ENCODE measurements at regions not wholly inside any gene's neighbourhood (a gene's known extent, or its start where the extent isn't known, plus 50 kb on each side); places are given as distances from the start of the nearest gene placed in this dataset.

- no peaks in the 10 kb centered on the region for H3K27me3 ChIP-seq (replicated peaks; ENCODE audit: insufficient read depth)
- no peak overlapping the region for H3K4me2 ChIP-seq (ENCODE audit: unreplicated experiment)
- no peak overlapping the region for H3K9ac ChIP-seq
- no peaks in the 10 kb centered on the region for H3K9me3 ChIP-seq (ENCODE audit: low read depth)
- no peaks in the 10 kb centered on the region for H4K20me1 ChIP-seq (ENCODE audit: insufficient read depth)
- no peaks in the 10 kb centered on the region for H3K9me2 ChIP-seq (ENCODE audit: insufficient read depth)
- H3K27ac ChIP-seq: no peak overlapping the region
- H3K36me3 ChIP-seq (ENCODE audit: low read depth): no peaks in the 10 kb centered on the region
- no peaks in the 10 kb centered on the region for H3F3A ChIP-seq (ENCODE audit: insufficient read depth)
- peaks cover 9% of the 10 kb centered on the region for H3K4me1 ChIP-seq (ENCODE audit: insufficient read depth)
- H2AFZ ChIP-seq: no peak overlapping the region
- H3K79me2 ChIP-seq (ENCODE audit: insufficient read depth): no peaks in the 10 kb centered on the region
- no peak overlapping the region for H3K4me3 ChIP-seq
- whole genome bisulfite sequencing, 2 experiments (ENCODE audit: low coverage in 1 of 2, low lambda C conversion rate in 2 of 2, missing lambda C conversion rate in 2 of 2): 87 to 93% methylated on average over 3 of the region's 3 CpGs
- no peak for DNase-seq
- TF ChIP-seq EZH2 (IDR thresholded peaks at IDR 0.05; ENCODE audit: insufficient read depth, poor library complexity, severe bottlenecking) (no peak), EZH2phosphoT487 (IDR thresholded peaks at IDR 0.05; ENCODE audit: insufficient read depth, low read depth) (no peak)
- in situ Hi-C loops (cut with MboI): no loop called here
These were observed 65.1 kb upstream of the ATP11B start for GRCh38 chr3:182728238-182728637.

GRCh38 chr3:182729903-182730674 lies 63.2 kb upstream of the ATP11B start:
- Histone ChIP-seq H3K79me2 (ENCODE audit: insufficient read depth) (no peaks in the 10 kb centered on the region), H3K27ac (no peak overlapping the region), H3K4me1 (ENCODE audit: insufficient read depth) (peaks cover 10% of the 10 kb centered on the region), H3F3A (ENCODE audit: insufficient read depth) (no peaks in the 10 kb centered on the region), H3K4me3 (no peak overlapping the region), H3K36me3 (ENCODE audit: low read depth) (no peaks in the 10 kb centered on the region), H3K4me2 (ENCODE audit: unreplicated experiment) (no peak overlapping the region), H3K9me2 (ENCODE audit: insufficient read depth) (no peaks in the 10 kb centered on the region), H2AFZ (no peak overlapping the region), H3K9me3 (ENCODE audit: low read depth) (no peaks in the 10 kb centered on the region), H4K20me1 (ENCODE audit: insufficient read depth) (no peaks in the 10 kb centered on the region), H3K27me3 (replicated peaks; ENCODE audit: insufficient read depth) (no peaks in the 10 kb centered on the region), H3K9ac (no peak overlapping the region)
- no peak for DNase-seq
- in situ Hi-C loops (cut with MboI): no loop called here
- TF ChIP-seq EZH2 (IDR thresholded peaks at IDR 0.05; ENCODE audit: insufficient read depth, poor library complexity, severe bottlenecking) (no peak), EZH2phosphoT487 (IDR thresholded peaks at IDR 0.05; ENCODE audit: insufficient read depth, low read depth) (no peak)
- 75 to 80% methylated on average over 19 of the region's 19 CpGs for WGBS, 2 experiments (ENCODE audit: low coverage in 1 of 2, low lambda C conversion rate in 2 of 2, missing lambda C conversion rate in 2 of 2)

GRCh38 chr3:182730675-182731042 lies 62.6 kb upstream of the ATP11B start:
- H3K9me3 ChIP-seq (ENCODE audit: low read depth): no peaks in the 10 kb centered on the region
- no peaks in the 10 kb centered on the region for H3K36me3 ChIP-seq (ENCODE audit: low read depth)
- H2AFZ ChIP-seq: no peak overlapping the region
- no peaks in the 10 kb centered on the region for H3F3A ChIP-seq (ENCODE audit: insufficient read depth)
- TF ChIP-seq EZH2phosphoT487 (IDR thresholded peaks at IDR 0.05; ENCODE audit: insufficient read depth, low read depth): no peak
- no peak for TF ChIP-seq EZH2 (IDR thresholded peaks at IDR 0.05; ENCODE audit: insufficient read depth, poor library complexity, severe bottlenecking)
- no peak overlapping the region for H3K9ac ChIP-seq
- H3K4me1 ChIP-seq (ENCODE audit: insufficient read depth): peaks cover 13% of the 10 kb centered on the region
- in situ Hi-C loops (cut with MboI): no loop called here
- H3K4me3 ChIP-seq: no peak overlapping the region
- 32 to 35% methylated on average over 1 of the region's 1 CpG for WGBS, 2 experiments (ENCODE audit: low coverage in 1 of 2, low lambda C conversion rate in 2 of 2, missing lambda C conversion rate in 2 of 2)
- H3K27ac ChIP-seq: no peak overlapping the region
- no peaks in the 10 kb centered on the region for H3K79me2 ChIP-seq (ENCODE audit: insufficient read depth)
- H3K27me3 ChIP-seq (replicated peaks; ENCODE audit: insufficient read depth): no peaks in the 10 kb centered on the region
- no peak overlapping the region for H3K4me2 ChIP-seq (ENCODE audit: unreplicated experiment)
- H3K9me2 ChIP-seq (ENCODE audit: insufficient read depth): no peaks in the 10 kb centered on the region
- no peaks in the 10 kb centered on the region for H4K20me1 ChIP-seq (ENCODE audit: insufficient read depth)
- no peak for DNase-seq

- no peak overlapping the region for H3K9ac ChIP-seq
- no peak for TF ChIP-seq EZH2phosphoT487 (IDR thresholded peaks at IDR 0.05; ENCODE audit: insufficient read depth, low read depth)
- no peak for TF ChIP-seq EZH2 (IDR thresholded peaks at IDR 0.05; ENCODE audit: insufficient read depth, poor library complexity, severe bottlenecking)
- 67 to 78% methylated on average over 3 of the region's 3 CpGs for WGBS, 2 experiments (ENCODE audit: low coverage in 1 of 2, low lambda C conversion rate in 2 of 2, missing lambda C conversion rate in 2 of 2)
- no peak overlapping the region for H3K27ac ChIP-seq
- peaks cover 11% of the 10 kb centered on the region for H3K4me1 ChIP-seq (ENCODE audit: insufficient read depth)
- H3F3A ChIP-seq (ENCODE audit: insufficient read depth): no peaks in the 10 kb centered on the region
- no peaks in the 10 kb centered on the region for H4K20me1 ChIP-seq (ENCODE audit: insufficient read depth)
- H3K4me2 ChIP-seq (ENCODE audit: unreplicated experiment): no peak overlapping the region
- H3K27me3 ChIP-seq (replicated peaks; ENCODE audit: insufficient read depth): no peaks in the 10 kb centered on the region
- in situ Hi-C loops (cut with MboI): no loop called here
- H3K36me3 ChIP-seq (ENCODE audit: low read depth): no peaks in the 10 kb centered on the region
- no peak for DNase-seq
- H3K9me2 ChIP-seq (ENCODE audit: insufficient read depth): no peaks in the 10 kb centered on the region
- H3K79me2 ChIP-seq (ENCODE audit: insufficient read depth): no peaks in the 10 kb centered on the region
- H3K4me3 ChIP-seq: no peak overlapping the region
- H2AFZ ChIP-seq: no peak overlapping the region
- no peaks in the 10 kb centered on the region for H3K9me3 ChIP-seq (ENCODE audit: low read depth)
These were observed 61.5 kb upstream of the ATP11B start for GRCh38 chr3:182731764-182732163.

All from GM23248 (cell line).